Stomach (tissue), 8 donors: ENCODE measurements at regions not wholly inside any gene's neighbourhood (a gene's known extent, or its start where the extent isn't known, plus 50 kb on each side); places are given as distances from the start of the nearest gene placed in this dataset.

ENCODE experiments used
- DNase-seq, 2 donors: peaks; one replicate each; pipeline versions ENCODE4 v3.0.0 to v3.0.0-alpha.2; 2013 to 2019
- H3K27ac ChIP-seq, 5 donors: fragments of 200-600 bp in 4 of 5; sonication (generic) in 4 of 5; one replicate each; pipeline ENCODE4 v1.5.1; 2013 to 2019; ENCODE audit warnings: mild to moderate bottlenecking in 1 of 5, moderate library complexity in 1 of 5
- H3K27me3 ChIP-seq, 3 donors: fragments of 200-600 bp; sonication (generic); one replicate each; pipeline ENCODE4 v1.5.1; 2017 to 2019; ENCODE audit warnings: mixed run types in 1 of 3
- H3K36me3 ChIP-seq, 4 donors: fragments of 200-600 bp; sonication (generic); 1 replicate in 3 of 4; 2 replicates in 1 of 4; pipeline ENCODE4 v1.5.1; 2016 to 2019
- H3K4me1 ChIP-seq, 4 donors: fragments of 200-600 bp; sonication (generic); one replicate each; pipeline ENCODE4 v1.5.1; 2016 to 2019
- H3K4me3 ChIP-seq, 4 donors: fragments of 200-600 bp; sonication (generic) in 3 of 4; one replicate each; pipeline ENCODE4 v1.5.1; 2016 to 2019; ENCODE audit warnings: mild to moderate bottlenecking in 1 of 4
- H3K9me3 ChIP-seq, 4 donors: fragments of 200-600 bp; sonication (generic); one replicate each; pipeline ENCODE4 v1.5.1; 2016 to 2019
- CTCF ChIP-seq, 7 experiments: fragments of 450-650 bp in 4 of 7; fragments of 200-600 bp in 3 of 7; sonication (generic) in 3 of 7; IDR thresholded peaks; one replicate each; pipeline ENCODE4 v1.5.1; 2016 to 2019; ENCODE audit warnings: antibody characterized with exemption in 7 of 7, control low read depth in 2 of 7, mild to moderate bottlenecking in 1 of 7
- EP300 ChIP-seq: sonication (generic); formaldehyde crosslinking; IDR thresholded peaks from one replicate; pipeline ENCODE4 v1.6.1; 2017; ENCODE audit warnings: antibody characterized with exemption
- POLR2A ChIP-seq, 4 donors: fragments of 450-650 bp; IDR thresholded peaks; one replicate each; pipeline ENCODE4 v1.6.1; 2016; ENCODE audit warnings: antibody characterized with exemption in 4 of 4, control low read depth in 2 of 4, mild to moderate bottlenecking in 1 of 4, moderate library complexity in 1 of 4
- POLR2AphosphoS5 ChIP-seq, 3 donors: sonication (generic); formaldehyde crosslinking; IDR thresholded peaks; one replicate each; pipeline ENCODE4 v1.6.1; 2016; ENCODE audit warnings: antibody characterized with exemption in 3 of 3
- WGBS, 5 donors: extraction: QIAGEN DNeasy Blood & Tissue Kit in 3 of 5; methylation state at CpG; one replicate each; pipeline versions ENCODE4 v1.1.5 to v1.1.7; 2013 to 2018; 5-methylcytosine and 5-hydroxymethylcytosine counted together
- intact Hi-C: fragments of 100-400 bp; cut with DNase I; formaldehyde crosslinking; loops from one replicate; pipeline ENCODE4 v1.15.1; 2023; ENCODE audit warnings: low total_unique reads
- donor health status: healthy with polysubstance abuse.
- donor health status: Bipolar disorder and iron deficiency.
- donor health status: healthy.

- H3K9me3 ChIP-seq, result no peaks in the 10 kb centered on the region
- no peak for DNase-seq
- WGBS, 5 donors, result 91 to 100% (median 93%) methylated on average over 1 of the region's 1 CpG
- no peak overlapping the region for H3K4me3 ChIP-seq
- intact Hi-C loops, result no loop called here
- no peak overlapping the region for H3K27ac ChIP-seq
- H3K27me3 ChIP-seq, result no peaks in the 10 kb centered on the region
- TF ChIP-seq CTCF (IDR thresholded peaks at IDR 0.05) (no peak), POLR2A (IDR thresholded peaks at IDR 0.05) (no peak), POLR2AphosphoS5 (IDR thresholded peaks at IDR 0.05) (no peak), EP300 (no peak)
- H3K36me3 ChIP-seq, result no peaks in the 10 kb centered on the region
- no peaks in the 10 kb centered on the region for H3K4me1 ChIP-seq
These were observed 78.1 kb downstream of the SCG2 start for GRCh38 chr2:223524066-223524465.

GRCh38 chr2:223526106-223526505, 76.1 kb downstream of the SCG2 start:
- no peak for DNase-seq
- H3K4me1 ChIP-seq, result no peaks in the 10 kb centered on the region
- H3K27me3 ChIP-seq, result no peaks in the 10 kb centered on the region
- intact Hi-C loops, result no loop called here
- H3K4me3 ChIP-seq, result no peak overlapping the region
- TF ChIP-seq POLR2A (IDR thresholded peaks at IDR 0.05), result no peak
- no peak for TF ChIP-seq CTCF (IDR thresholded peaks at IDR 0.05)
- TF ChIP-seq EP300, result no peak
- no peak for TF ChIP-seq POLR2AphosphoS5 (IDR thresholded peaks at IDR 0.05)
- H3K36me3 ChIP-seq, result no peaks in the 10 kb centered on the region
- no peak overlapping the region for H3K27ac ChIP-seq
- peaks cover 0 to 5% (median 0%) of the 10 kb centered on the region in 4 donors for H3K9me3 ChIP-seq

GRCh38 chr2:223528036-223528435, 74.1 kb downstream of the SCG2 start:
- Histone ChIP-seq H3K9me3 (peaks cover 0 to 5% (median 0%) of the 10 kb centered on the region in 4 donors), H3K4me1 (no peaks in the 10 kb centered on the region), H3K27ac (no peak overlapping the region), H3K4me3 (no peak overlapping the region), H3K36me3 (no peaks in the 10 kb centered on the region), H3K27me3 (no peaks in the 10 kb centered on the region)
- TF ChIP-seq POLR2AphosphoS5 (IDR thresholded peaks at IDR 0.05) (no peak), CTCF (IDR thresholded peaks at IDR 0.05) (no peak), POLR2A (IDR thresholded peaks at IDR 0.05) (no peak), EP300 (no peak)
- WGBS, 5 donors, result 73 to 84% (median 78%) methylated on average over 5 of the region's 5 CpGs
- intact Hi-C loops, result no loop called here
- DNase-seq, result peak in 1 of 2 donors; percentile 25

- Histone ChIP-seq H3K4me3 (no peak overlapping the region), H3K27me3 (no peaks in the 10 kb centered on the region), H3K9me3 (peaks cover 0 to 5% (median 0%) of the 10 kb centered on the region in 4 donors), H3K4me1 (no peaks in the 10 kb centered on the region), H3K27ac (no peak overlapping the region), H3K36me3 (no peaks in the 10 kb centered on the region)
- no peak for DNase-seq
- TF ChIP-seq EP300, result no peak
- TF ChIP-seq POLR2AphosphoS5 (IDR thresholded peaks at IDR 0.05), result no peak
- TF ChIP-seq CTCF (IDR thresholded peaks at IDR 0.05), result no peak
- TF ChIP-seq POLR2A (IDR thresholded peaks at IDR 0.05), result no peak
- intact Hi-C loops, result no loop called here
- WGBS, 5 donors, result 79 to 92% (median 88%) methylated on average over 3 of the region's 3 CpGs
These were observed 72.5 kb downstream of the SCG2 start for GRCh38 chr2:223529696-223530095.
